K562 (cell line): ENCODE measurements at regions not wholly inside any gene's neighbourhood (a gene's known extent, or its start where the extent isn't known, plus 50 kb on each side); places are given as distances from the start of the nearest gene placed in this dataset.

Experiments used
- ARID3A ChIP-seq: IDR thresholded peaks from 2 replicates; pipeline ENCODE4 v1.6.1; 2012; ENCODE audit warnings: low read depth, low read length, improper control_type of control experiment, borderline replicate concordance
- CBX3 ChIP-seq, 2 experiments: IDR thresholded peaks; 1 replicate in 1 of 2; 2 replicates in 1 of 2; pipeline ENCODE4 v1.6.1; 2012; ENCODE audit warnings: inconsistent platforms in 2 of 2, low read length in 2 of 2, borderline replicate concordance in 1 of 2, control low read depth in 1 of 2
- ETV5 ChIP-seq: sonication (generic); formaldehyde crosslinking; IDR thresholded peaks from 2 replicates; pipeline ENCODE4 v1.4.0; 2020; ENCODE audit warnings: low read depth, mild to moderate bottlenecking, missing genetic modification reagents
- FOXJ3 ChIP-seq: sonication (generic); formaldehyde crosslinking; IDR thresholded peaks from 2 replicates; pipeline ENCODE4 v1.4.0; 2020; ENCODE audit warnings: mild to moderate bottlenecking, missing genetic modification reagents
- HNRNPL ChIP-seq: fragments of 200-400 bp; formaldehyde crosslinking; IDR thresholded peaks from 2 replicates; pipeline ENCODE4 v1.6.1; 2017; ENCODE audit warnings: low read depth, mild to moderate bottlenecking, low read length
- PATZ1 ChIP-seq: fragments of 250-450 bp; sonication (Bioruptor Pico); IDR thresholded peaks from 2 replicates; pipeline ENCODE4 v1.5.0; 2020; ENCODE audit warnings: mild to moderate bottlenecking, borderline replicate concordance
- SRF ChIP-seq, 2 experiments: fragments of 250-450, 450-650 bp in 1 of 2; sonication (Bioruptor Pico) in 1 of 2; sonication (generic) in 1 of 2; formaldehyde crosslinking; IDR thresholded peaks; 2 replicates each; pipeline versions ENCODE4 v1.5.0 to v1.5.1; 2020 to 2022; ENCODE audit warnings: mild to moderate bottlenecking in 1 of 2, missing genetic modification reagents in 1 of 2
- TF ChIP-seq, protein P1 (sequence below), 3 experiments: IDR thresholded peaks in 2 of 3; conservative IDR thresholded peaks in 1 of 3; 2 replicates each; pipeline ENCODE4 v1.5.1; 2011 to 2012; ENCODE audit warnings: low read length in 3 of 3, mild to moderate bottlenecking in 3 of 3, control low read depth in 2 of 3, improper control_type of control experiment in 1 of 3, inconsistent platforms in 1 of 3, low read depth in 1 of 3, mixed read lengths in 1 of 3, moderate library complexity in 1 of 3; ENCODE audit not compliant: insufficient read depth in 2 of 3

DNA sequence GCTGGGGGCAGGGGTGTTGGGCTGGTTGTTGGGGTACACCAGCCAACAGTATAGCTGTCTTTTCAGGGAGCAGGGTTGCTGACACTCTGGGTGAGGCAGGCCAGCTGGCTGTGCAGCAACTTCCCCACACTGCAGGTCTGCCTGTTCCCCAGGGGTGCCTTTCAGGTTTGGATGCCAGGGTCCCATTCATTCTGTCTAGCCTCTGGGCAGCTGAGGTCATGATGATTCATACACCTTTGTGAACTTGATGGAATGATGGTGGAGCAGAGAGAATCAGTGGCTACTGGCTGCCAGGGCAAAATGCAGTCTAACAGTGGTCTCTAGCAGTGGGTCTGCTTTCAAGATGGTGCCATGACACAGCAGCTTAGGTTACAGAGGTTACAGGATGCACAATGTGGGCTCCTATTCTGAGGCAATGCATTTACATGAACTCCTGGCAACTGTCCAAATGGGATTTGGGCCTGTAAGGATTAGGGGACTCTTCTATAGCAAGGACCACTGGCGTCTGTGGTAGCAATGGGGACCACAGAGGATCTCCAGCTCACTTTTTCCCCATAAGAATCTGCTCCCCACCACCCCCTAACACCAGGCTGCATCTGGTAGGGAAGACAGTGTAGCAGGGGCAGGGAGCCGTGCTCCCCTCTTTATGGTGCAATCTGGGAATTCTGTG lies 103.7 kb downstream of the FEM1C start:
- no peak for TF ChIP-seq PATZ1 (CRISPR knock-in tag)
- TF ChIP-seq, protein P1, sequence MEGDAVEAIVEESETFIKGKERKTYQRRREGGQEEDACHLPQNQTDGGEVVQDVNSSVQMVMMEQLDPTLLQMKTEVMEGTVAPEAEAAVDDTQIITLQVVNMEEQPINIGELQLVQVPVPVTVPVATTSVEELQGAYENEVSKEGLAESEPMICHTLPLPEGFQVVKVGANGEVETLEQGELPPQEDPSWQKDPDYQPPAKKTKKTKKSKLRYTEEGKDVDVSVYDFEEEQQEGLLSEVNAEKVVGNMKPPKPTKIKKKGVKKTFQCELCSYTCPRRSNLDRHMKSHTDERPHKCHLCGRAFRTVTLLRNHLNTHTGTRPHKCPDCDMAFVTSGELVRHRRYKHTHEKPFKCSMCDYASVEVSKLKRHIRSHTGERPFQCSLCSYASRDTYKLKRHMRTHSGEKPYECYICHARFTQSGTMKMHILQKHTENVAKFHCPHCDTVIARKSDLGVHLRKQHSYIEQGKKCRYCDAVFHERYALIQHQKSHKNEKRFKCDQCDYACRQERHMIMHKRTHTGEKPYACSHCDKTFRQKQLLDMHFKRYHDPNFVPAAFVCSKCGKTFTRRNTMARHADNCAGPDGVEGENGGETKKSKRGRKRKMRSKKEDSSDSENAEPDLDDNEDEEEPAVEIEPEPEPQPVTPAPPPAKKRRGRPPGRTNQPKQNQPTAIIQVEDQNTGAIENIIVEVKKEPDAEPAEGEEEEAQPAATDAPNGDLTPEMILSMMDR (IDR thresholded peaks at IDR 0.05 in 2 of 3, conservative IDR thresholded peaks at IDR 0.05 in 1 of 3; ENCODE audit: insufficient read depth in 2 of 3, low read depth in 1 of 3, low read length in 3 of 3), result no peak
- TF ChIP-seq ETV5, result no peak
- TF ChIP-seq ARID3A, result no peak
- TF ChIP-seq CBX3 (IDR thresholded peaks at IDR 0.05; ENCODE audit: borderline replicate concordance in 1 of 2, low read length in 2 of 2), result no peak
- TF ChIP-seq SRF (CRISPR knock-in tag; IDR thresholded peaks at IDR 0.05), result no peak
- TF ChIP-seq HNRNPL, result no peak
- no peak for TF ChIP-seq FOXJ3
